ENCODE measurements at regions not wholly inside any gene's neighbourhood (a gene's known extent, or its start where the extent isn't known, plus 50 kb on each side); places are given as distances from the start of the nearest gene placed in this dataset.

DNA sequence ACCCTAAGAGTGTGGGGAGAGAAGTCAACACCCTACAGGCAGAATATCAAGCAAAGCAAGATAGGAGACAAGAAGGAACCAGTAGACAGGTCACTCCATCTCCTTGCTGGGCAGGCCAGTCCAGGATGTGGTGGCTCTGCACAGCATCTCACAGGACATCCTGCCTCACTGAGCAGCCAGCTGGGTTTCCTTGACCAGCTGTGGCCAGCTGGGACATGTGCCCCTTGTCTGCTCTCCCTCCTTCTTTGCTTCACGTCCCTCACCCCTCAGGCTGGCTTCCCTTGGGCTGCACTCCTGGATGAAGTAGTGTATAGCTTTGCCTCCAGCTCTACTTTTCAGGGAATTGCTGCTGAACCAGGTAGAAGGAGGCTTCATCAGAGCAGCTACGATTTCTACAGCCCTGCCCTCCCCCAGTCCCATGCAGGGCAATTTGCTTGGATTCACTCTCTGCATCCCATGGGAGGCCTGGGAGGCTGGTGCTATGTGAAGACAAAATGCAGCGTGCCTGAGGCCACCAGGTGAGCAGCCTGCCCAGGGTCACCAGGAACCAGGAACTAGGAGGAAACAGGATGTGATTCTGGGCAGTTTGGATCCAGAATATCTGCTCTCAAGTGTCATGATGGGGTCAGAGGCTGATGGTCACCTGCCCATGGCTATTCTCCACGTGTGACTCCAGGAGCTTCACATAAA is 110.0 kb upstream of the PMEPA1 start:
- peaks cover 0 to 5% of the 10 kb centered on the region in 2 donors for H3K27me3 ChIP-seq
- TF ChIP-seq, protein P1, sequence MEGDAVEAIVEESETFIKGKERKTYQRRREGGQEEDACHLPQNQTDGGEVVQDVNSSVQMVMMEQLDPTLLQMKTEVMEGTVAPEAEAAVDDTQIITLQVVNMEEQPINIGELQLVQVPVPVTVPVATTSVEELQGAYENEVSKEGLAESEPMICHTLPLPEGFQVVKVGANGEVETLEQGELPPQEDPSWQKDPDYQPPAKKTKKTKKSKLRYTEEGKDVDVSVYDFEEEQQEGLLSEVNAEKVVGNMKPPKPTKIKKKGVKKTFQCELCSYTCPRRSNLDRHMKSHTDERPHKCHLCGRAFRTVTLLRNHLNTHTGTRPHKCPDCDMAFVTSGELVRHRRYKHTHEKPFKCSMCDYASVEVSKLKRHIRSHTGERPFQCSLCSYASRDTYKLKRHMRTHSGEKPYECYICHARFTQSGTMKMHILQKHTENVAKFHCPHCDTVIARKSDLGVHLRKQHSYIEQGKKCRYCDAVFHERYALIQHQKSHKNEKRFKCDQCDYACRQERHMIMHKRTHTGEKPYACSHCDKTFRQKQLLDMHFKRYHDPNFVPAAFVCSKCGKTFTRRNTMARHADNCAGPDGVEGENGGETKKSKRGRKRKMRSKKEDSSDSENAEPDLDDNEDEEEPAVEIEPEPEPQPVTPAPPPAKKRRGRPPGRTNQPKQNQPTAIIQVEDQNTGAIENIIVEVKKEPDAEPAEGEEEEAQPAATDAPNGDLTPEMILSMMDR (IDR thresholded peaks at IDR 0.05): no peak
- H3K4me3 ChIP-seq: no peak overlapping the region
- no peak for DNase-seq (ENCODE audit: low spot score)
- no peaks in the 10 kb centered on the region for H3K4me1 ChIP-seq
- no peaks in the 10 kb centered on the region for H3K36me3 ChIP-seq
- no peak overlapping the region for H3K27ac ChIP-seq
- H3K9me3 ChIP-seq: no peaks in the 10 kb centered on the region

DNA sequence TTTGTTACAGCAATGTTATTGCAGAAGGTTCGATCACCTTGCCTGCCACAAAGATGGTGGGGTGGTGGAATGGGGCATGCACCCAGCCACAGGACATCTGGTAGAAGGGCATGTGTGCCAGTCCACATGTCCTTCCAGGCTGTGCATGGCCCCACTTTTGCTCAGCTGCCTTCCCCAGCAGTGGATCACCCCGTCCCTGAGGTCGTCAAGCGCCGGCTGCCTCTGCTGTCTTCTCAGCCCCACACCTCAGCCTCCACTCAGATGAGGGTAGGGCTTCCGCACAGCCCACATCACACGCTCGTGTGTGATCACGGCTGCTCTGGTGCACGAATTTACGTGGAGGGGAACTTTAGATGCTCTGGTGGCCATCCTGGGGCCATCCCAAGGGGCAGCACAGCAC is 109.5 kb upstream of the PMEPA1 start:
- H3K4me1 ChIP-seq: no peaks in the 10 kb centered on the region
- TF ChIP-seq, protein P1 (IDR thresholded peaks at IDR 0.05): no peak
- no peak overlapping the region for H3K4me3 ChIP-seq
- no peak overlapping the region for H3K27ac ChIP-seq
- no peak for DNase-seq (ENCODE audit: low spot score)
- no peaks in the 10 kb centered on the region for H3K36me3 ChIP-seq
- peaks cover 0 to 5% of the 10 kb centered on the region in 2 donors for H3K27me3 ChIP-seq
- no peaks in the 10 kb centered on the region for H3K9me3 ChIP-seq

DNA sequence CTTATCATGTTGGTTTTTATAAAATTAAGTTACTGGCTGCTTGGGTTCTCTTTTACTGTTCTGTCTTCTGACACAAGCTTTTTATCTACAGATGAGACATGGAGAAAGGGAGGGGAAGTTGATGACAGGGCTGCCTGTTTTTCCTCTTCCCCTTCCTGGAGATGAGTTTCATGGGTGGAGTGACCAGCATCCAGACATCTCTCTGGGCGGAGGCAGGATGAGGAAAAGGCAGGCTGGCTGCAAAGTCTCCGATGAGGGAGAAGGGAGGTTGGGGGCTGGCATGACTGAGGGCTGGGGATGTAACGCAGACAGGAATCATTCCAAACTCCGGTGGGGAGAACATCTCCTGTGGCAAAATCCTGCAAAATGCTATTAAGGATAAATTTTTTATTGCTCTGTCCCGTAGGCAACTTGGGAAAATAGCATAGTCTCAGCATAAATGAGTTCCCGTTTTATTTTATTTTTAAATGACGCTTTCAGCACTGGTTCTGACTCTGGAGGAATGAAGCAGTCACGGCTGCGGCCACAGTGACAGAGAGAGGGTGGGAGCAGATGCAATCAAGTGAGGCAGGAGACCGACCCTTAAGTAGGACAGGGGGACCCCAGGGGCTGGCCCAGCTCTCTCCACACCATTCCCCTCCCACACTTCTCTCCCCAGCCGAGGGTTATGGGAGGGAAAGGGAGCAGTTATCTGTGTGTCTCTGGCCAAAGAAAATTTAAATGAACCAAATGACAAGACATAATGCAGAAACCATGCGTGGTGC is 108.8 kb upstream of the PMEPA1 start:
- no peak overlapping the region for H3K27ac ChIP-seq
- no peak for DNase-seq (ENCODE audit: low spot score)
- peaks cover 0 to 5% of the 10 kb centered on the region in 2 donors for H3K27me3 ChIP-seq
- H3K4me1 ChIP-seq: no peaks in the 10 kb centered on the region
- TF ChIP-seq, protein P1 (IDR thresholded peaks at IDR 0.05): no peak
- no peaks in the 10 kb centered on the region for H3K9me3 ChIP-seq
- no peak overlapping the region for H3K4me3 ChIP-seq
- H3K36me3 ChIP-seq: no peaks in the 10 kb centered on the region

DNA sequence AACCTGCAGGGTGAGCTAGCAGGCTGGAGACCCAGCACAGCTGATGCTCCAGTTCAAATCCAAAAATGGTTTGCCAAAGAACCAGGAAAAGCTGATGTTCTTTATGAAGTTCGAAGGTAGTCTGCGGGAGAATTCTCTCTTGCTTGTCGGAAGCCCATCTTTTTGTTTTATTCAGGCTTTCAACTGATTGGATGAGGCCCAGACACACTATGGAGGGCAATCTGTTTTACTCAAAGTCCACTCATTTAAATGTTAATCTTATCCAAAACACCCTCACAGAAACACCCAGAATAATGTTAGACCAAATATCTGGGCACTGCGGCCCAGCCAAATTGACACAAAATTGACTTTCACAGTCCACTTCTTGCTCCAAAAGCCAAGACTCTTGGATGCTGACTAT is 105.6 kb upstream of the PMEPA1 start:
- H3K9me3 ChIP-seq: no peaks in the 10 kb centered on the region
- no peak for DNase-seq (ENCODE audit: low spot score)
- H3K4me3 ChIP-seq: no peak overlapping the region
- no peaks in the 10 kb centered on the region for H3K4me1 ChIP-seq
- no peaks in the 10 kb centered on the region for H3K36me3 ChIP-seq
- TF ChIP-seq, protein P1 (IDR thresholded peaks at IDR 0.05): no peak
- H3K27ac ChIP-seq: no peak overlapping the region
- H3K27me3 ChIP-seq: peaks cover 0 to 5% of the 10 kb centered on the region in 2 donors

DNA sequence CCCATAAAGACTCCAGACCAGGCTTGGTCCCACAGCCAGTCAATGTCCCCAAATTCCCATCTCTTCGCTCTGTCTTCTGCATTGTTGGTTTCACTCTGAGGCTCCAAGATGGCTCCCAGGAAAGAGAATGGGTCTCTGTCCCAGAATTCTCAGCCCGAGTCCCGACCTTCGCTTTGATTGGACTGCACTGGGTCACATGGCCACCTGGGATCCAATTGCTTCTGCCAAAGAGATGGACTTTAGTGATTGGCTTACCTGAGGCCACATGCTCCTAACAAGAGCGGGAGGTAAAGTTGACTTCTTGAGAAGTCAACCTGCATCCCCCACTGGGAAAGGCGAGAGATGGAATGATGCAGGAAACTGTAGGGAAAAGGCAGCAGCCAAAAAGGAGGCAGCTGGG is 104.7 kb upstream of the PMEPA1 start:
- Histone ChIP-seq H3K27me3 (no peaks in the 10 kb centered on the region), H3K9me3 (no peaks in the 10 kb centered on the region), H3K27ac (no peak overlapping the region), H3K36me3 (no peaks in the 10 kb centered on the region), H3K4me3 (no peak overlapping the region), H3K4me1 (no peaks in the 10 kb centered on the region)
- no peak for DNase-seq (ENCODE audit: low spot score)
- TF ChIP-seq, protein P1 (IDR thresholded peaks at IDR 0.05): no peak
